ENCODE measurements at regions not wholly inside any gene's neighbourhood (a gene's known extent, or its start where the extent isn't known, plus 50 kb on each side); places are given as distances from the start of the nearest gene placed in this dataset.

GRCh38 chrX:128931071-128931470 is 592.2 kb downstream of the SMARCA1 start:
- WGBS (ENCODE audit: extremely low coverage, insufficient read length, low lambda C conversion rate): no CpG with 5 or more reads among the region's 1 CpG
- DNase-seq: no peak
- Histone ChIP-seq H2BK20ac (ENCODE audit: low read depth, low read length, poor library complexity, severe bottlenecking) (no peak overlapping the region), H3K27me3 (ENCODE audit: insufficient read depth, low read length) (no peaks in the 10 kb centered on the region), H3K27ac (ENCODE audit: insufficient read length, low read depth, low read length) (no peak overlapping the region), H3K79me2 (ENCODE audit: insufficient read depth, low read length) (no peaks in the 10 kb centered on the region), H3K56ac (ENCODE audit: insufficient read length, low read depth, low read length) (no peak overlapping the region), H4K91ac (ENCODE audit: insufficient read length, low read depth, low read length) (no peak overlapping the region), H2BK12ac (ENCODE audit: insufficient read length, low read depth, low read length) (no peak overlapping the region), H4K20me1 (ENCODE audit: control insufficient read depth, insufficient read depth, insufficient read length) (no peaks in the 10 kb centered on the region), H3K23ac (ENCODE audit: insufficient read length, low read depth, low read length) (no peak overlapping the region), H2AFZ (ENCODE audit: low read length) (no peak overlapping the region), H3K9ac (ENCODE audit: extremely low read depth, insufficient read length, low read length) (no peak overlapping the region), H3K4me1 (ENCODE audit: insufficient read depth, low read length) (no peaks in the 10 kb centered on the region), H3T11ph (ENCODE audit: low read length) (no peak overlapping the region), H2BK5ac (ENCODE audit: insufficient read length, low read length) (no peak overlapping the region), H3K14ac (ENCODE audit: insufficient read depth, low read length) (no peak overlapping the region), H2AK5ac (ENCODE audit: insufficient read length, low read length) (no peak overlapping the region), H3K4ac (ENCODE audit: low read depth, low read length) (no peak overlapping the region), H4K8ac (replicated peaks; ENCODE audit: insufficient read length, low read depth, low read length) (no peak overlapping the region), H3K79me1 (ENCODE audit: insufficient read depth, low read depth, low read length, poor library complexity, severe bottlenecking) (no peaks in the 10 kb centered on the region), H3K18ac (ENCODE audit: insufficient read length, low read depth, low read length) (no peak overlapping the region), H2BK120ac (ENCODE audit: low read depth, low read length, poor library complexity, severe bottlenecking) (no peak overlapping the region), H3K4me2 (ENCODE audit: insufficient read depth, insufficient read length, low read length) (no peak overlapping the region), H3K23me2 (ENCODE audit: insufficient read length, low read depth, low read length, poor library complexity, severe bottlenecking) (no peaks in the 10 kb centered on the region), H3K9me3 (ENCODE audit: control insufficient read depth, low read depth, low read length) (no peaks in the 10 kb centered on the region), H2BK15ac (ENCODE audit: low read depth, low read length) (no peak overlapping the region), H4K5ac (ENCODE audit: insufficient read length, low read depth, low read length) (no peak overlapping the region)
- peaks cover 21 to 57% of the 10 kb centered on the region in 2 experiments for H3K9me3 Mint-ChIP-seq
- H3K4me1 Mint-ChIP-seq: no peaks in the 10 kb centered on the region
- TF ChIP-seq CTCF (conservative IDR thresholded peaks at IDR 0.05): no peak
- H3K4me3 Mint-ChIP-seq: no peak overlapping the region
- H3K27ac Mint-ChIP-seq: peak overlapping the region in 1 of 3 experiments; percentile 8; a peak in 1 of 7 replicates
- H3K36me3 Mint-ChIP-seq (ENCODE audit: insufficient read depth in 1 of 3, low read depth in 3 of 3): peaks cover 1 to 12% (median 4%) of the 10 kb centered on the region in 3 experiments; a peak in 5 of 7 replicates
- no peaks in the 10 kb centered on the region for H3K27me3 Mint-ChIP-seq (ENCODE audit: low read depth)

All from H9 (cell line).